ENCODE measurements at regions not wholly inside any gene's neighbourhood (a gene's known extent, or its start where the extent isn't known, plus 50 kb on each side); places are given as distances from the start of the nearest gene placed in this dataset.

DNA sequence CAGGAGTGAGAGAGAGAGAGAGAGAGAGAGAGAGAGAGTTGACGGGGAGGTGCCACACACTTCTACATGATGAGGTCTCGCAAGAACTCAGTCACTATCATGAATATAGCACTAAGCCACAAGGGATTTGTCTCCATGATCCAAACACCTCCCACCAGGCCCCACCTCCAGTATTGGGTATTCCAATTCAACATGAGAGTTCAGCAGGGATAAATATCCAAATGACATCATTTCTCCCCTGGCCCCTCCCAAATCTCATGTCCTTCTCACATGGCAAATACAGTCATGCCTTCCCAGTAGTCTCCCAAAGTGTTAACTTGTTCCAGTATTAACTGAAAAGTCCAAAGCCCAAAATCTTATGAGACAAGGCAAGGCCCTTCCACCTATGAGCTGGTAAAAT, 330.7 kb downstream of the CDH26 start:
- in situ Hi-C loops (cut with HindIII; ENCODE audit: low pct_ligation_motif_present, low sequenced_read_pairs): no loop called here
- Histone ChIP-seq H3K27ac (no peak overlapping the region), H3K4me3 (ENCODE audit: low read depth, low read length) (no peak overlapping the region), H3K27me3 (replicated peaks) (no peaks in the 10 kb centered on the region), H3K36me3 (replicated peaks) (no peaks in the 10 kb centered on the region)
- TF ChIP-seq CTCF (IDR thresholded peaks at IDR 0.05; ENCODE audit: low read depth, low read length, missing control alignments): no peak
- no peak for DNase-seq

DNA sequence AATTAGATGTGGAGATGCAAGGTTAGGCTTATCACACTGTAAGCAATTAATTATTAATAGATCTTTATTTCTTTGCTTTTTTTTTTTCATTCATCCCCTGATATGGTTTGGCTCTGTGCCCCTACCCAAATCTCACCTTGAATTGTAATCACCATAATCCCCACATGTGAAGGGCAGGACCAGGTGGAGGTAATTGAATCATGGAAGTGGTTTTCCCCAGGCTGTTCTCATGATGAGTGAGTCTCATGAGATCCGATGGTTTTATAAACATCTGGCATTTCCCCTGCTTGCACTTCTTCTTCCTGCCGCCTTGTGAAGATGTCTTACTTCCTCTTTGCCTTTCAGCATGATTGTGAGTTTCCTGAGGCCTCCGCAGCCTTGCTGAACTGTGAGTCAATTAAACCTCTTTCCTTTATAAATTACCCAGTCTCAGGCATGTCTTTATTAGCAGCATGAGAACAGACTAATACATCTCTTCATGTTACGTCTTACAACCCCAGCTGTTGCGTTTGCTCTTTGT, 333.8 kb downstream of the CDH26 start:
- in situ Hi-C loops (cut with HindIII; ENCODE audit: low pct_ligation_motif_present, low sequenced_read_pairs): no loop called here

DNA sequence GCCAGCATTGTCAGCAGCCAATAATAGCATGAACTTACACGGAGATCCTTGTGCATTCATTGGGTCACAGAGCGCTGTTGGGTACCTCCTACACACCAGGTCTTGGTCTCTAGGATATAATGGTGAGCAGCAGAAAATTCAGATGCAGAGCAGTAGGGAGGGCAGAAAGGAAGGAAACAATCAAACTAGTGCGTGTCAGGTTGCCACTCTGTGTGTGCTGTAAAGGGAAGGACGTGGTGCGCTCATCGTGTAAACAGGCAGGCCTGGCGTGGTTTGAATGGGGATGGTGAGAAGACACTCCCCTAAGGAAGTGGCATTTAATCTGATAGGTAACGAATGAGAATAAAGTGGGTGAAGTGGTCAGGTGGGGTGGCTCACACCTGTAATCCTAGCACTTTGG, 336.4 kb downstream of the CDH26 start:
- no peak for TF ChIP-seq CTCF (IDR thresholded peaks at IDR 0.05; ENCODE audit: low read depth, low read length, missing control alignments)
- Histone ChIP-seq H3K36me3 (replicated peaks) (no peaks in the 10 kb centered on the region), H3K4me3 (ENCODE audit: low read depth, low read length) (no peak overlapping the region), H3K27ac (no peak overlapping the region), H3K27me3 (replicated peaks) (no peaks in the 10 kb centered on the region)
- no peak for DNase-seq
- in situ Hi-C loops (cut with HindIII; ENCODE audit: low pct_ligation_motif_present, low sequenced_read_pairs): no loop called here

More for the DNA sequence above, 333.8 kb downstream of the CDH26 start:
- TF ChIP-seq CTCF (IDR thresholded peaks at IDR 0.05; ENCODE audit: low read depth, low read length, missing control alignments): no peak
- H3K4me3 ChIP-seq (ENCODE audit: low read depth, low read length): no peak overlapping the region
- H3K27ac ChIP-seq: no peak overlapping the region
- H3K27me3 ChIP-seq (replicated peaks): no peaks in the 10 kb centered on the region
- DNase-seq: no peak
- no peaks in the 10 kb centered on the region for H3K36me3 ChIP-seq (replicated peaks)

GRCh38 chr20:60295214-60295613, 337.0 kb downstream of the CDH26 start:
- Histone ChIP-seq H3K4me3 (ENCODE audit: low read depth, low read length) (no peak overlapping the region), H3K27me3 (replicated peaks) (no peaks in the 10 kb centered on the region), H3K36me3 (replicated peaks) (no peaks in the 10 kb centered on the region), H3K27ac (no peak overlapping the region)
- DNase-seq: no peak
- in situ Hi-C loops (cut with HindIII; ENCODE audit: low pct_ligation_motif_present, low sequenced_read_pairs): no loop called here
- no peak for TF ChIP-seq CTCF (IDR thresholded peaks at IDR 0.05; ENCODE audit: low read depth, low read length, missing control alignments)

GRCh38 chr20:60297649-60298048, 339.4 kb downstream of the CDH26 start:
- Histone ChIP-seq H3K27ac (no peak overlapping the region), H3K36me3 (replicated peaks) (no peaks in the 10 kb centered on the region), H3K27me3 (replicated peaks) (no peaks in the 10 kb centered on the region), H3K4me3 (ENCODE audit: low read depth, low read length) (no peak overlapping the region)
- no peak for DNase-seq
- in situ Hi-C loops (cut with HindIII; ENCODE audit: low pct_ligation_motif_present, low sequenced_read_pairs): no loop called here
- no peak for TF ChIP-seq CTCF (IDR thresholded peaks at IDR 0.05; ENCODE audit: low read depth, low read length, missing control alignments)

GRCh38 chr20:60298647-60299046, 340.4 kb downstream of the CDH26 start:
- no peak for TF ChIP-seq CTCF (IDR thresholded peaks at IDR 0.05; ENCODE audit: low read depth, low read length, missing control alignments)
- DNase-seq: no peak
- Histone ChIP-seq H3K36me3 (replicated peaks) (no peaks in the 10 kb centered on the region), H3K4me3 (ENCODE audit: low read depth, low read length) (no peak overlapping the region), H3K27ac (no peak overlapping the region), H3K27me3 (replicated peaks) (no peaks in the 10 kb centered on the region)
- in situ Hi-C loops (cut with HindIII; ENCODE audit: low pct_ligation_motif_present, low sequenced_read_pairs): no loop called here
